ENCODE measurements at regions not wholly inside any gene's neighbourhood (a gene's known extent, or its start where the extent isn't known, plus 50 kb on each side); places are given as distances from the start of the nearest gene placed in this dataset.

GRCh38 chr13:76438050-76438449 lies 448.2 kb downstream of the KCTD12 start:
- no peak for TF ChIP-seq CTCF (IDR thresholded peaks at IDR 0.05)
- no peak for TF ChIP-seq POLR2A (IDR thresholded peaks at IDR 0.05)
